HepG2 (cell line): ENCODE measurements at regions not wholly inside any gene's neighbourhood (a gene's known extent, or its start where the extent isn't known, plus 50 kb on each side); places are given as distances from the start of the nearest gene placed in this dataset.

Experiments used
- CBX5 ChIP-seq: sonication (generic); formaldehyde crosslinking; IDR thresholded peaks from 2 replicates; pipeline ENCODE4 v1.4.0; 2020; ENCODE audit warnings: missing genetic modification reagents, borderline replicate concordance
- ZIK1 ChIP-seq: sonication (generic); formaldehyde crosslinking; IDR thresholded peaks from 2 replicates; pipeline ENCODE4 v1.5.0; 2020; ENCODE audit warnings: mild to moderate bottlenecking, low read depth, missing genetic modification reagents, borderline replicate concordance
- ZNF589 ChIP-seq: sonication (generic); formaldehyde crosslinking; conservative IDR thresholded peaks from 2 replicates; pipeline ENCODE4 v1.8.0; 2022; ENCODE audit warnings: mild to moderate bottlenecking, moderate library complexity, missing genetic modification reagents
- ZSCAN21 ChIP-seq: sonication (generic); formaldehyde crosslinking; IDR thresholded peaks from 2 replicates; pipeline ENCODE4 v1.8.0; 2022; ENCODE audit warnings: mild to moderate bottlenecking, missing genetic modification reagents, moderate library complexity, borderline replicate concordance

GRCh38 chr1:221962385-221962784 lies 220.5 kb upstream of the DUSP10 start:
- TF ChIP-seq ZIK1 (no peak), CBX5 (CRISPR knock-in tag) (no peak), ZNF589 (no peak), ZSCAN21 (no peak)
